SK-N-MC (cell line): ENCODE measurements at regions not wholly inside any gene's neighbourhood (a gene's known extent, or its start where the extent isn't known, plus 50 kb on each side); places are given as distances from the start of the nearest gene placed in this dataset.

Experiments used
- FOXP2 ChIP-seq: optimal IDR thresholded peaks from 2 replicates; pipeline ENCODE3; 2011; ENCODE audit warnings: mild to moderate bottlenecking, moderate library complexity; ENCODE audit not compliant: insufficient read depth; ENCODE audit errors: extremely low read length, control extremely low read depth
- POLR2AphosphoS5 ChIP-seq: IDR thresholded peaks from 2 replicates; pipeline ENCODE4 v1.6.1; 2012; ENCODE audit warnings: mild to moderate bottlenecking, low read depth, low read length, borderline replicate concordance

- TF ChIP-seq POLR2AphosphoS5 (no peak), FOXP2 (no peak)
Measured at GRCh38 chr13:111984349-111984748, 82.6 kb upstream of the SOX1 start.
